ENCODE measurements at regions not wholly inside any gene's neighbourhood (a gene's known extent, or its start where the extent isn't known, plus 50 kb on each side); places are given as distances from the start of the nearest gene placed in this dataset.

DNA sequence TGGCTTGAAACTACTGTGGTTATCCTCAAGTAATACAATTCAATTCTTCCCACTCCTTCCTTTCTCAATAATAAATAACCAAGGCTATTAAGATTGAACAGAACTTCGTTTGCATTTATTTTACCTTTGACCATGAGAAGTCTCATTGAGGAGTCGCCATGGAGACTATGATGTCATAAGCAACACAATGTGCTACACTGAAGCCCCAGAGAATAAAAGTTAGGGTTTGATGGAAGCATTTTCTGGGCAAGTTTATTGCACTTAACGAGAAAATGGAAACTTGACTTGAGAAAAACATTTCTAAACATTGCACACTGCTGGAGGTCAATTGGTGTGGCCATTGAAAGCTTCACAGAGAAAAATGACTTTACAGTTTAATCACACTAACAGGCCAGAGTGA is 121.5 kb downstream of the FAM76B start:
- WGBS, 2 donors: 37 to 41% methylated on average over 3 of the region's 3 CpGs
- intact Hi-C loops (cut with DNase I): no loop called here
- DNase-seq: no peak
- Histone ChIP-seq H3K4me3 (no peak overlapping the region), H3K27ac (no peak overlapping the region), H3K4me1 (no peaks in the 10 kb centered on the region), H3K27me3 (no peaks in the 10 kb centered on the region), H3K9me3 (no peaks in the 10 kb centered on the region), H3K36me3 (no peaks in the 10 kb centered on the region)
- TF ChIP-seq, protein P1, sequence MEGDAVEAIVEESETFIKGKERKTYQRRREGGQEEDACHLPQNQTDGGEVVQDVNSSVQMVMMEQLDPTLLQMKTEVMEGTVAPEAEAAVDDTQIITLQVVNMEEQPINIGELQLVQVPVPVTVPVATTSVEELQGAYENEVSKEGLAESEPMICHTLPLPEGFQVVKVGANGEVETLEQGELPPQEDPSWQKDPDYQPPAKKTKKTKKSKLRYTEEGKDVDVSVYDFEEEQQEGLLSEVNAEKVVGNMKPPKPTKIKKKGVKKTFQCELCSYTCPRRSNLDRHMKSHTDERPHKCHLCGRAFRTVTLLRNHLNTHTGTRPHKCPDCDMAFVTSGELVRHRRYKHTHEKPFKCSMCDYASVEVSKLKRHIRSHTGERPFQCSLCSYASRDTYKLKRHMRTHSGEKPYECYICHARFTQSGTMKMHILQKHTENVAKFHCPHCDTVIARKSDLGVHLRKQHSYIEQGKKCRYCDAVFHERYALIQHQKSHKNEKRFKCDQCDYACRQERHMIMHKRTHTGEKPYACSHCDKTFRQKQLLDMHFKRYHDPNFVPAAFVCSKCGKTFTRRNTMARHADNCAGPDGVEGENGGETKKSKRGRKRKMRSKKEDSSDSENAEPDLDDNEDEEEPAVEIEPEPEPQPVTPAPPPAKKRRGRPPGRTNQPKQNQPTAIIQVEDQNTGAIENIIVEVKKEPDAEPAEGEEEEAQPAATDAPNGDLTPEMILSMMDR (IDR thresholded peaks at IDR 0.05): no peak
- no peak for FAIRE-seq
- no peak for ATAC-seq

DNA sequence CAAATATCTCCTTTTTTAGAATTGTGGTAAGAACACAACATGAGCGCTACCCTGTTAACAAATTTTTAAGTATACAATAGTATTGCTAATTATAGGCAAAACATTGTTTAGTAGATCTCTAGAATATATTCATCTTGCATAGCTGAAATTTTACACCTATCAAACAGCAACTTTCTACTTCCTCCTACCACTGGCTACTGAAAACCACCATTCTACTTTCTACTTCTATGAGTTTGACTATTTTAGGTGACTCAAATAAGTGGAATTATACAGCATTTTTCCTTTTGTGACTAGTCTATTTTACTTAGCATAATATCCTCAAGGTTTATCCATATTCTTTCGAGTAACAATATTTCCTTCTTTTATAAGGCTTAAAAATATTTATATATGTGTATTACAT is 128.4 kb downstream of the FAM76B start:
- no peaks in the 10 kb centered on the region for H3K27me3 ChIP-seq
- no peak for FAIRE-seq
- no peaks in the 10 kb centered on the region for H3K9me3 ChIP-seq
- H3K36me3 ChIP-seq: no peaks in the 10 kb centered on the region
- intact Hi-C loops (cut with DNase I): no loop called here
- no peak for DNase-seq
- ATAC-seq: no peak
- TF ChIP-seq, protein P1 (IDR thresholded peaks at IDR 0.05): no peak
- H3K4me3 ChIP-seq: no peak overlapping the region
- H3K4me1 ChIP-seq: no peaks in the 10 kb centered on the region
- 93 to 96% methylated on average over 2 of the region's 2 CpGs for WGBS, 2 donors
- H3K27ac ChIP-seq: no peak overlapping the region

DNA sequence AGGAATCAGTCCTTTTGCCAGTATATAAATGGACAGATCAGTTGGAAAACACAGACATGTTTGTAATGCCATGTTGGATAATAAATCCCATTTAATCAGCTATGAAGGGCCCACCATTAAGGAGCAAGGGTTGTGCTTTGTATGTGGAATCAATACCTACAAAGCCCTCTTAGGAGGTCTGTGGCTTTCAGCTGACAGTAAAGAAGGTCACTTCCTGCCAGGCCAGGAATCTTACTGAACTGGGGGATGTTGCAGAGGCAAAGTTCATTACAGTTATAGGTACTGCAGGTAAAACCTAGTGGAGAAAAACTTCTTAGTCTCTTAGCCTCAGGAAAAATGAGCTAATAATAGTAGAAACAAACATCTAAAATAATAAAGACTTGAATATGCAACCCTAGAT is 129.5 kb downstream of the FAM76B start:
- TF ChIP-seq, protein P1 (IDR thresholded peaks at IDR 0.05): no peak
- Histone ChIP-seq H3K9me3 (no peaks in the 10 kb centered on the region), H3K36me3 (no peaks in the 10 kb centered on the region), H3K27ac (no peak overlapping the region), H3K4me1 (no peaks in the 10 kb centered on the region), H3K27me3 (no peaks in the 10 kb centered on the region), H3K4me3 (no peak overlapping the region)
- intact Hi-C loops (cut with DNase I): no loop called here
- DNase-seq (no peak), FAIRE-seq (no peak), ATAC-seq (no peak)

DNA sequence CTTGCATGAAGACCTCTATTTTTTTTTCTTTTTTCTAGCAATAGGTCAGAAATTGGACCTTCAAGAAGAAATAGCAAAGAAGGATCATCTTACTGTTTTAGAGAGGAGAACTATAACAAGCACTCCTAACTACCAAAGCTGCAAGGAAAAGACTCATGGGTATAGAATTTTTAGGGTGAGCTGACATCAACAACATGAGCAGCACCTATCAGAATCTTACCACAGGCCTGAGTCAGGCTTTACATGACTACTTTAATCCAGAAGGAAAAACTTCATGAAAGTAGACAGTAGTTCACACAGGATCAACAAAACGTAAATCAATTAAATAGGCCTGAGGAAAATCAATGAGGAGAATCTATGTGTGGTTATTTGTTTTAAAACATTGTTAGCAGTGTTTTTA is 130.5 kb downstream of the FAM76B start:
- TF ChIP-seq, protein P1 (IDR thresholded peaks at IDR 0.05): no peak
- WGBS, 2 donors: 42 to 44% methylated on average over 1 of the region's 1 CpG
- Histone ChIP-seq H3K36me3 (no peaks in the 10 kb centered on the region), H3K9me3 (no peaks in the 10 kb centered on the region), H3K4me3 (no peak overlapping the region), H3K4me1 (no peaks in the 10 kb centered on the region), H3K27ac (no peak overlapping the region), H3K27me3 (no peaks in the 10 kb centered on the region)
- no peak for DNase-seq
- no peak for FAIRE-seq
- ATAC-seq: no peak
- intact Hi-C loops (cut with DNase I): no loop called here

DNA sequence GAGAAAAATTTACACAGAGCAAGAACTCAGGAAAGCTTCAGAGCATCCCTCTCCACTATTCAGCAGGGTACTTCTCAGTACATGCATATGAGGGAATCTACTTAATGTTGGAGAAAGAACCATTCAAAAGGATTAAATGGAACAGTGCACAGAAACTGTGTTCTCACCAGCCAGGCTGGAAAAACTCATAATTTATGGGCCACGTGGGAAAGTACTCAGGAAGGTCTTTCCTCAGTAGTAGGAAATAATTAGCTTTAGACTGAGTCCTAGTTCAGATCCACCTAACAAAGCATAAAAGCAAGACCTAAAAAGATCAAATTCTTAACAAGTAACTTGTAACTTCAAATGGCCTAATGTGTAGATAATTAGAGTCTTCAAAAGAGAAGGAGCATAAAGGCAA is 134.0 kb downstream of the FAM76B start:
- FAIRE-seq (no peak), DNase-seq (no peak), ATAC-seq (no peak)
- 43 to 48% methylated on average over 1 of the region's 1 CpG for WGBS, 2 donors
- Histone ChIP-seq H3K27me3 (no peaks in the 10 kb centered on the region), H3K4me3 (no peak overlapping the region), H3K36me3 (no peaks in the 10 kb centered on the region), H3K9me3 (no peaks in the 10 kb centered on the region), H3K4me1 (no peaks in the 10 kb centered on the region), H3K27ac (no peak overlapping the region)
- TF ChIP-seq, protein P1 (IDR thresholded peaks at IDR 0.05): no peak
- intact Hi-C loops (cut with DNase I): no loop called here

Measured in pancreas (tissue), 10 donors.